SK-N-SH (cell line): ENCODE measurements at regions not wholly inside any gene's neighbourhood (a gene's known extent, or its start where the extent isn't known, plus 50 kb on each side); places are given as distances from the start of the nearest gene placed in this dataset.

ENCODE experiments used
- CTCF ChIA-PET: fragments of 300-600, 350-600 bp; formaldehyde crosslinking; extraction: SDS; loops from one replicate; lab custom pipeline; 2021; lab: Yijun Ruan, JAX
- POLR2A ChIA-PET: fragments of 350-600 bp; sonication (Branson Sonifier 250); formaldehyde crosslinking; extraction: SDS; loops from one replicate; lab custom pipeline; 2020; ENCODE audit warnings: antibody characterized with exemption, inconsistent platforms; lab: Yijun Ruan, JAX
- DNase-seq: peaks from one replicate; pipeline ENCODE4 v3.0.0; 2012
- H2AFZ ChIP-seq: fragments of 200-600 bp; sonication (generic); 2 replicates; pipeline ENCODE4 v1.8.1; 2016; ENCODE audit warnings: antibody characterized with exemption, mild to moderate bottlenecking, low read depth
- H3F3A ChIP-seq: fragments of 200-600 bp; sonication (generic); replicated peaks from 2 replicates; pipeline ENCODE3; 2016; ENCODE audit warnings: antibody characterized with exemption, mild to moderate bottlenecking; ENCODE audit not compliant: insufficient read depth
- H3K27ac ChIP-seq, 2 experiments: fragments of 200-500 bp in 1 of 2; fragments of 200-600 bp in 1 of 2; sonication (Bioruptor generic) in 1 of 2; sonication (generic), shearing (Covaris generic) in 1 of 2; 2 replicates each; pipeline versions ENCODE4 v1.5.1 to v1.6.1; 2014 to 2016; ENCODE audit warnings: low read depth in 2 of 2, inconsistent platforms in 1 of 2, low read length in 1 of 2, mild to moderate bottlenecking in 1 of 2, mixed read lengths in 1 of 2
- H3K27me3 ChIP-seq: fragments of 200-600 bp; sonication (generic), shearing (Covaris generic); 2 replicates; pipeline ENCODE4 v1.6.1; 2016; ENCODE audit warnings: mixed run types; ENCODE audit not compliant: insufficient read depth
- H3K36me3 ChIP-seq, 2 experiments: fragments of 200-500 bp in 1 of 2; fragments of 200-600 bp in 1 of 2; sonication (Bioruptor generic) in 1 of 2; sonication (generic) in 1 of 2; replicated peaks in 1 of 2; 2 replicates each; pipeline versions ENCODE3 to v1.5.1; 2014 to 2016; ENCODE audit warnings: low read length in 1 of 2, mild to moderate bottlenecking in 1 of 2; ENCODE audit not compliant: insufficient read depth in 2 of 2, control insufficient read depth in 1 of 2
- H3K4me1 ChIP-seq, 2 experiments: fragments of 200-500 bp in 1 of 2; fragments of 200-600 bp in 1 of 2; sonication (Bioruptor generic) in 1 of 2; sonication (generic), shearing (Covaris generic) in 1 of 2; 2 replicates each; pipeline versions ENCODE4 v1.5.1 to v1.6.1; 2014 to 2016; ENCODE audit warnings: low read depth in 1 of 2, low read length in 1 of 2, mixed run types in 1 of 2; ENCODE audit not compliant: insufficient read depth in 2 of 2, control insufficient read depth in 1 of 2
- H3K4me2 ChIP-seq: fragments of 200-600 bp; sonication (generic), shearing (Covaris generic); 2 replicates; pipeline ENCODE4 v1.6.1; 2017; ENCODE audit warnings: mixed run types
- H3K4me3 ChIP-seq, 2 experiments: fragments of 200-500 bp in 1 of 2; fragments of 200-600 bp in 1 of 2; sonication (Bioruptor generic) in 1 of 2; sonication (generic), shearing (Covaris generic) in 1 of 2; 2 replicates each; pipeline versions ENCODE4 v1.5.1 to v1.8.1; 2014 to 2016; ENCODE audit warnings: low read depth in 2 of 2, inconsistent platforms in 1 of 2, low read length in 1 of 2, mild to moderate bottlenecking in 1 of 2, mixed read lengths in 1 of 2, moderate library complexity in 1 of 2
- H3K79me2 ChIP-seq: fragments of 200-600 bp; sonication (generic); 2 replicates; pipeline ENCODE4 v1.8.1; 2017; ENCODE audit warnings: mild to moderate bottlenecking; ENCODE audit not compliant: insufficient read depth
- H3K9ac ChIP-seq: fragments of 200-600 bp; sonication (generic); 2 replicates; pipeline ENCODE4 v1.6.1; 2017; ENCODE audit warnings: mixed run types
- H3K9me2 ChIP-seq: fragments of 200-600 bp; sonication (generic); 2 replicates; pipeline ENCODE4 v1.6.1; 2017; ENCODE audit warnings: mixed run types
- H3K9me3 ChIP-seq: fragments of 200-600 bp; sonication (generic); 2 replicates; pipeline ENCODE4 v1.6.1; 2017; ENCODE audit warnings: mixed run types, mild to moderate bottlenecking, moderate library complexity
- H4K20me1 ChIP-seq: fragments of 200-600 bp; sonication (generic); 2 replicates; pipeline ENCODE4 v1.6.1; 2017; ENCODE audit warnings: mild to moderate bottlenecking, mixed run types; ENCODE audit not compliant: insufficient read depth
- ELF1 ChIP-seq: IDR thresholded peaks from 2 replicates; pipeline ENCODE4 v1.4.0; 2012
- FOXM1 ChIP-seq: IDR thresholded peaks from 2 replicates; pipeline ENCODE4 v1.4.0; 2012; ENCODE audit warnings: low read depth, mild to moderate bottlenecking
- JUND ChIP-seq: IDR thresholded peaks from 2 replicates; pipeline ENCODE4 v1.4.0; 2012
- MEF2A ChIP-seq: IDR thresholded peaks from 2 replicates; pipeline ENCODE4 v1.4.0; 2012; ENCODE audit warnings: low read depth, borderline replicate concordance
- MXI1 ChIP-seq: IDR thresholded peaks from 2 replicates; pipeline ENCODE4 v1.6.1; 2012; ENCODE audit warnings: mild to moderate bottlenecking, low read depth, low read length, improper control_type of control experiment
- RXRA ChIP-seq: IDR thresholded peaks from 2 replicates; pipeline ENCODE4 v1.4.0; 2012; ENCODE audit warnings: low read depth, mild to moderate bottlenecking, borderline replicate concordance
- TAF1 ChIP-seq: IDR thresholded peaks from 2 replicates; pipeline ENCODE4 v1.6.1; 2012; ENCODE audit warnings: low read depth, mild to moderate bottlenecking, low read length, moderate library complexity, borderline replicate concordance
- TEAD4 ChIP-seq: IDR thresholded peaks from 2 replicates; pipeline ENCODE4 v1.4.0; 2012; ENCODE audit warnings: mild to moderate bottlenecking, borderline replicate concordance; ENCODE audit not compliant: insufficient read depth
- USF2 ChIP-seq: fragments of 150-350 bp; IDR thresholded peaks from 2 replicates; pipeline ENCODE4 v1.6.1; 2017; ENCODE audit warnings: antibody characterized with exemption, low read length, low read depth, borderline replicate concordance
- YY1 ChIP-seq: IDR thresholded peaks from 2 replicates; pipeline ENCODE4 v1.4.0; 2012; ENCODE audit warnings: low read depth, mild to moderate bottlenecking
- WGBS: methylation state at CpG from one replicate; pipeline ENCODE4 v1.1.6; 2017; ENCODE audit warnings: low lambda C conversion rate; 5-methylcytosine and 5-hydroxymethylcytosine counted together

GRCh38 chr5:74342182-74342581 lies 298.3 kb downstream of the ENC1 start:
- H3K4me2 ChIP-seq = no peak overlapping the region
- POLR2A ChIA-PET = no interaction called here
- DNase-seq = no peak
- H4K20me1 ChIP-seq = no peaks in the 10 kb centered on the region
- no peak for TF ChIP-seq ELF1
- TF ChIP-seq JUND = no peak
- TF ChIP-seq TEAD4 = no peak
- TF ChIP-seq FOXM1 = no peak
- TF ChIP-seq USF2 = no peak
- no peak for TF ChIP-seq RXRA
- TF ChIP-seq YY1 = no peak
- TF ChIP-seq MEF2A = no peak
- TF ChIP-seq, all 33 proteins: peak for 0
- WGBS = 58% methylated on average over 2 of the region's 2 CpGs
- Histone ChIP-seq H3K9ac (no peak overlapping the region), H3K27ac (no peak overlapping the region), H2AFZ (0 out of 2 replicates have a peak overlapping the region, but pooled peaks have one; percentile 5), H3K4me1 (no peaks in the 10 kb centered on the region; a peak in 1 of 4 replicates), H3K36me3 (no peaks in the 10 kb centered on the region), H3F3A (no peaks in the 10 kb centered on the region), H3K9me2 (no peaks in the 10 kb centered on the region), H3K79me2 (no peaks in the 10 kb centered on the region), H3K4me3 (no peak overlapping the region), H3K9me3 (no peaks in the 10 kb centered on the region), H3K27me3 (no peaks in the 10 kb centered on the region)
- CTCF ChIA-PET = interaction anchor here (1.0 kb wide), 1 partner anchor 11 kb away, joined by 3 read pairs; no protein-coding TSS in a partner anchor

- no peaks in the 10 kb centered on the region for H3K9me2 ChIP-seq
- H3K9ac ChIP-seq = no peak overlapping the region
- H3K36me3 ChIP-seq = no peaks in the 10 kb centered on the region
- CTCF ChIA-PET = interaction anchor here (1.0 kb wide), 1 partner anchor 10 kb away, joined by 3 read pairs; no protein-coding TSS in a partner anchor
- H3K27me3 ChIP-seq = no peaks in the 10 kb centered on the region
- no peak overlapping the region for H2AFZ ChIP-seq
- H3K27ac ChIP-seq = no peak overlapping the region
- no peaks in the 10 kb centered on the region; a peak in 1 of 4 replicates for H3K4me1 ChIP-seq
- no peak for DNase-seq
- H3K4me2 ChIP-seq = no peak overlapping the region
- H3K79me2 ChIP-seq = no peaks in the 10 kb centered on the region
- 71% methylated on average over 2 of the region's 2 CpGs for WGBS
- H3K9me3 ChIP-seq = no peaks in the 10 kb centered on the region
- no peaks in the 10 kb centered on the region for H3F3A ChIP-seq
- no peaks in the 10 kb centered on the region for H4K20me1 ChIP-seq
- POLR2A ChIA-PET = no interaction called here
- no peak for TF ChIP-seq MXI1
- TF ChIP-seq ELF1 = no peak
- TF ChIP-seq, all 33 proteins: peak for 0
- no peak overlapping the region for H3K4me3 ChIP-seq
Measured at GRCh38 chr5:74341221-74341620, 299.3 kb downstream of the ENC1 start.

- Histone ChIP-seq H3K27ac (no peak overlapping the region), H3K36me3 (no peaks in the 10 kb centered on the region), H3K27me3 (no peaks in the 10 kb centered on the region), H3K9ac (no peak overlapping the region), H3K4me2 (no peak overlapping the region), H3K79me2 (no peaks in the 10 kb centered on the region), H2AFZ (no peak overlapping the region), H3K4me3 (no peak overlapping the region), H3F3A (no peaks in the 10 kb centered on the region), H3K9me2 (no peaks in the 10 kb centered on the region), H3K4me1 (no peaks in the 10 kb centered on the region; a peak in 1 of 4 replicates), H4K20me1 (no peaks in the 10 kb centered on the region), H3K9me3 (no peaks in the 10 kb centered on the region)
- ChIA-PET CTCF (no interaction called here), POLR2A (no interaction called here)
- whole genome bisulfite sequencing = 95% methylated on average over 5 of the region's 5 CpGs
- no peak for TF ChIP-seq TAF1
- TF ChIP-seq JUND = no peak
- DNase-seq = no peak
Measured at GRCh38 chr5:74340476-74340875, 300.1 kb downstream of the ENC1 start.
